Muscle of leg (tissue), 3 donors: ENCODE measurements at regions not wholly inside any gene's neighbourhood (a gene's known extent, or its start where the extent isn't known, plus 50 kb on each side); places are given as distances from the start of the nearest gene placed in this dataset.

Experiments
- DNase-seq: peaks from one replicate; pipeline ENCODE4 v3.0.0; 2013
- H3K27ac ChIP-seq: one replicate; pipeline ENCODE4 v1.5.1; 2013; ENCODE audit warnings: mild to moderate bottlenecking, low read length, control low read depth
- H3K27me3 ChIP-seq: one replicate; pipeline ENCODE4 v1.6.1; 2013; ENCODE audit warnings: low read length; ENCODE audit not compliant: control insufficient read depth, insufficient read depth
- H3K36me3 ChIP-seq: one replicate; pipeline ENCODE4 v1.6.1; 2013; ENCODE audit warnings: low read length; ENCODE audit not compliant: control insufficient read depth, insufficient read depth
- H3K4me1 ChIP-seq: one replicate; pipeline ENCODE4 v1.6.1; 2013; ENCODE audit warnings: low read length; ENCODE audit not compliant: control insufficient read depth, insufficient read depth
- H3K4me3 ChIP-seq: one replicate; pipeline ENCODE4 v1.5.1; 2013; ENCODE audit warnings: low read length, control low read depth
- H3K9me3 ChIP-seq: replicated peaks from 2 replicates; pipeline ENCODE4 v1.6.1; 2013; ENCODE audit warnings: low read depth, low read length; ENCODE audit not compliant: control insufficient read depth
- WGBS: methylation state at CpG from one replicate; pipeline ENCODE4 v1.1.5; 2013; ENCODE audit warnings: missing lambda C conversion rate; ENCODE audit not compliant: insufficient coverage; 5-methylcytosine and 5-hydroxymethylcytosine counted together

- Histone ChIP-seq H3K27me3 (no peaks in the 10 kb centered on the region), H3K4me3 (no peak overlapping the region), H3K36me3 (no peaks in the 10 kb centered on the region), H3K4me1 (no peaks in the 10 kb centered on the region), H3K27ac (no peak overlapping the region), H3K9me3 (no peaks in the 10 kb centered on the region)
- WGBS = no CpG with 5 or more reads among the region's 2 CpGs
- DNase-seq = no peak
These were observed 1257.6 kb upstream of the FLRT2 start for GRCh38 chr14:84272290-84272721.

- Histone ChIP-seq H3K27me3 (no peaks in the 10 kb centered on the region), H3K36me3 (no peaks in the 10 kb centered on the region), H3K4me3 (no peak overlapping the region), H3K27ac (no peak overlapping the region), H3K9me3 (no peaks in the 10 kb centered on the region), H3K4me1 (no peaks in the 10 kb centered on the region)
- 80% methylated on average over 1 of the region's 3 CpGs for WGBS
- no peak for DNase-seq
These were observed 1256.8 kb upstream of the FLRT2 start for GRCh38 chr14:84273181-84273580.

- no CpG with 5 or more reads among the region's 2 CpGs for WGBS
- H3K4me3 ChIP-seq = no peak overlapping the region
- no peaks in the 10 kb centered on the region for H3K4me1 ChIP-seq
- no peaks in the 10 kb centered on the region for H3K27me3 ChIP-seq
- DNase-seq = no peak
- no peak overlapping the region for H3K27ac ChIP-seq
- H3K9me3 ChIP-seq = no peaks in the 10 kb centered on the region
- no peaks in the 10 kb centered on the region for H3K36me3 ChIP-seq
These were observed 1247.3 kb upstream of the FLRT2 start for GRCh38 chr14:84282618-84283017.

GRCh38 chr14:84288781-84289180, 1241.2 kb upstream of the FLRT2 start:
- H3K4me1 ChIP-seq = no peaks in the 10 kb centered on the region
- DNase-seq = no peak
- H3K27me3 ChIP-seq = no peaks in the 10 kb centered on the region
- no peaks in the 10 kb centered on the region for H3K9me3 ChIP-seq
- no peak overlapping the region for H3K4me3 ChIP-seq
- WGBS = no CpG with 5 or more reads among the region's 2 CpGs
- H3K36me3 ChIP-seq = no peaks in the 10 kb centered on the region
- H3K27ac ChIP-seq = no peak overlapping the region

GRCh38 chr14:84298663-84299195, 1231.2 kb upstream of the FLRT2 start:
- H3K27ac ChIP-seq = no peak overlapping the region
- H3K27me3 ChIP-seq = no peaks in the 10 kb centered on the region
- peaks cover 5% of the 10 kb centered on the region for H3K9me3 ChIP-seq
- no peak for DNase-seq
- WGBS = 33% methylated on average over 1 of the region's 1 CpG
- H3K4me3 ChIP-seq = no peak overlapping the region
- no peaks in the 10 kb centered on the region for H3K4me1 ChIP-seq
- no peaks in the 10 kb centered on the region for H3K36me3 ChIP-seq

GRCh38 chr14:84303140-84303539, 1226.8 kb upstream of the FLRT2 start:
- Histone ChIP-seq H3K4me3 (no peak overlapping the region), H3K4me1 (no peaks in the 10 kb centered on the region), H3K36me3 (no peaks in the 10 kb centered on the region), H3K27ac (no peak overlapping the region), H3K27me3 (no peaks in the 10 kb centered on the region), H3K9me3 (peaks cover 6% of the 10 kb centered on the region)
- DNase-seq = no peak
- WGBS = 98% methylated on average over 6 of the region's 7 CpGs

GRCh38 chr14:84312551-84312950, 1217.4 kb upstream of the FLRT2 start:
- H3K9me3 ChIP-seq = no peaks in the 10 kb centered on the region

GRCh38 chr14:84323450-84323849, 1206.5 kb upstream of the FLRT2 start:
- H3K4me3 ChIP-seq = no peak overlapping the region
- H3K9me3 ChIP-seq = no peaks in the 10 kb centered on the region
- no CpG with 5 or more reads among the region's 4 CpGs for WGBS
- no peak overlapping the region for H3K27ac ChIP-seq
- no peak for DNase-seq
- H3K4me1 ChIP-seq = no peaks in the 10 kb centered on the region
- H3K36me3 ChIP-seq = no peaks in the 10 kb centered on the region
- no peaks in the 10 kb centered on the region for H3K27me3 ChIP-seq

More at GRCh38 chr14:84312551-84312950, 1217.4 kb upstream of the FLRT2 start:
- Histone ChIP-seq H3K36me3 (no peaks in the 10 kb centered on the region), H3K27ac (no peak overlapping the region), H3K4me1 (no peaks in the 10 kb centered on the region), H3K4me3 (no peak overlapping the region), H3K27me3 (no peaks in the 10 kb centered on the region)
- WGBS = no CpG with 5 or more reads among the region's 4 CpGs
- no peak for DNase-seq

- WGBS = no CpG with 5 or more reads among the region's 4 CpGs
These were observed 1206.0 kb upstream of the FLRT2 start for GRCh38 chr14:84323978-84324377.

GRCh38 chr14:84336433-84336832, 1193.5 kb upstream of the FLRT2 start:
- no peaks in the 10 kb centered on the region for H3K9me3 ChIP-seq
- H3K4me3 ChIP-seq = no peak overlapping the region
- no peak overlapping the region for H3K27ac ChIP-seq
- H3K27me3 ChIP-seq = no peaks in the 10 kb centered on the region
- no peak for DNase-seq
- H3K36me3 ChIP-seq = no peaks in the 10 kb centered on the region
- no peaks in the 10 kb centered on the region for H3K4me1 ChIP-seq

More at GRCh38 chr14:84323978-84324377, 1206.0 kb upstream of the FLRT2 start:
- H3K4me1 ChIP-seq = no peaks in the 10 kb centered on the region
- H3K27me3 ChIP-seq = no peaks in the 10 kb centered on the region
- no peak overlapping the region for H3K4me3 ChIP-seq
- no peaks in the 10 kb centered on the region for H3K36me3 ChIP-seq
- peak; percentile 77 for DNase-seq
- peak overlapping the region; percentile 47 for H3K27ac ChIP-seq
- H3K9me3 ChIP-seq = no peaks in the 10 kb centered on the region

GRCh38 chr14:84340938-84341337, 1189.0 kb upstream of the FLRT2 start:
- Histone ChIP-seq H3K36me3 (no peaks in the 10 kb centered on the region), H3K4me3 (no peak overlapping the region), H3K27ac (no peak overlapping the region), H3K9me3 (no peaks in the 10 kb centered on the region), H3K27me3 (no peaks in the 10 kb centered on the region), H3K4me1 (no peaks in the 10 kb centered on the region)
- WGBS = no CpG with 5 or more reads among the region's 1 CpG
- peak; percentile 79 for DNase-seq
